CD1c-positive myeloid dendritic cell (primary cell): ENCODE measurements at regions not wholly inside any gene's neighbourhood (a gene's known extent, or its start where the extent isn't known, plus 50 kb on each side); places are given as distances from the start of the nearest gene placed in this dataset.

ENCODE experiments used
- DNase-seq: peaks from one replicate; pipeline ENCODE4 v3.0.0-alpha.2; 2016; ENCODE audit errors: extremely low spot score

DNA sequence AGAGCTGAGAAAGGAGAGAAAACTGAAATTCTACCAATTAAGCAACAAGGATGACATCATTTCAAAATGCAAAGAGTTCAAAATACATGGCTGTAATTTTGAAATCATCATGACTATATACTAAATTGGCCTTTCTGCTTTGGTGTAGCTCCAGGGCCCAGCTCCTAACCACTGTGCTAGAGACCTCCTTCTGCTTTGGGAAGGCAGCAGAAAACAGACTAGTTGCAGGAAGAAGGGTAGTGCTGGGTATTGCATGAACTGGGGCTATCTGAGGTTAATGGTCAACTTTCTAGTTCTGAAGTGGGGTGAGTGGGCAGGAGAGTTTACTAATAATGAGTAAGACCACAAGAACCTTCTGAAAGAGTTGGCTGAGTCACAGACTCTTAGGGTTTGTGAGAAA, 66.2 kb downstream of the PTGER2 start:
- peak; percentile 74 for DNase-seq
